ENCODE measurements at regions not wholly inside any gene's neighbourhood (a gene's known extent, or its start where the extent isn't known, plus 50 kb on each side); places are given as distances from the start of the nearest gene placed in this dataset.
"Not testable (repeated sequence)": the region's sequence is repeated elsewhere in the genome, so short reads cannot be mapped to it uniquely, and the experiment has no call there.

DNA sequence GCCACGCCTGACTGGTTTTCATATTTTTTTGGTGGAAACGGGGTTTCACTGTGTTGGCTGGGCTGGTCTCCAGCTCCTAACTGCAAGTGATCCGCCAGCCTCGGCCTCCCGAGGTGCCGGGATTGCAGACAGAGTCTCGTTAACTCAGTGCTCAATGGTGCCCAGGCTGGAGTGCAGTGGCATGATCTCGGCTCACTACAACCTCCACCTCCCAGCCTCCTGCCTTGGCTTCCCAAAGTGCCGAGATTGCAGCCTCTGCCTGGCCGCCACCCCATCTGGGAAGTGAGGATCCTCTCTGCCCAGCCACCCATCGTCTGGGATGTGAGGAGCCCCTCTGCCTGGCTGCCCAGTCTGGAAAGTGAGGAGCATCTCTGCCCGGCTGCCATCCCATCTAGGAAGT, 92.7 kb downstream of the ZNF675 start:
- not testable (repeated sequence) for TF ChIP-seq ZNF274 (IDR thresholded peaks at IDR 0.05; ENCODE audit: low read depth, low read length); YY1 (IDR thresholded peaks at IDR 0.05; ENCODE audit: insufficient read depth, insufficient read length); SUZ12 (IDR thresholded peaks at IDR 0.05; ENCODE audit: extremely low read depth, insufficient read depth, insufficient read length)
